ENCODE measurements at regions not wholly inside any gene's neighbourhood (a gene's known extent, or its start where the extent isn't known, plus 50 kb on each side); places are given as distances from the start of the nearest gene placed in this dataset.

GRCh38 chr6:22697306-22697705 lies 127.9 kb downstream of the HDGFL1 start:
- in situ Hi-C loops (cut with HindIII; ENCODE audit: extremely low pct_ligation_motif_present, low pct_unique_long_range_greater_than_20kb) = no loop called here
- Histone ChIP-seq H3K9me3 (ENCODE audit: low read length) (peaks cover 42% of the 10 kb centered on the region; the same call in 1 of the 2 replicates), H3K27me3 (ENCODE audit: control insufficient read depth in 1 of 2, insufficient read depth in 2 of 2, low read length in 2 of 2) (no peaks in the 10 kb centered on the region; a peak in 1 of 5 replicates), H3K4me1 (ENCODE audit: insufficient read depth, low read length) (no peaks in the 10 kb centered on the region), H4K20me1 (ENCODE audit: insufficient read depth, low read length) (no peaks in the 10 kb centered on the region), H3K9ac (ENCODE audit: insufficient read depth, low read depth, low read length) (no peak overlapping the region), H3K36me3 (replicated peaks in 1 of 2; ENCODE audit: control insufficient read depth in 1 of 2, insufficient read depth in 2 of 2, low read length in 2 of 2) (no peaks in the 10 kb centered on the region), H3K4me2 (ENCODE audit: low read depth, low read length) (no peak overlapping the region), H3K79me2 (ENCODE audit: insufficient read depth, low read length) (no peaks in the 10 kb centered on the region), H3K4me3 (replicated peaks in 1 of 3; ENCODE audit: insufficient read depth in 1 of 3, low read depth in 2 of 3, low read length in 3 of 3) (no peak overlapping the region), H2AFZ (ENCODE audit: low read length) (no peak overlapping the region), H3K27ac (ENCODE audit: extremely low read length, insufficient read depth, low read length) (no peak overlapping the region)
- intact Hi-C loops (cut with micrococcal nuclease; ENCODE audit: unreplicated experiment) = no loop called here
- no TSS peak for BruUV-seq (replicated peaks)
- POLR2A ChIA-PET = no interaction called here
- no peak for TF ChIP-seq ZNF629 (CRISPR knock-in tag; conservative IDR thresholded peaks at IDR 0.05)
- no peak for TF ChIP-seq KMT2B (CRISPR knock-in tag; IDR thresholded peaks at IDR 0.05)
- no peak for TF ChIP-seq ZUFSP (CRISPR knock-in tag; IDR thresholded peaks at IDR 0.05; ENCODE audit: borderline replicate concordance)
- no peak for TF ChIP-seq MAFG (CRISPR knock-in tag; IDR thresholded peaks at IDR 0.05)
- no peak for TF ChIP-seq ZNF749 (CRISPR knock-in tag; IDR thresholded peaks at IDR 0.05; ENCODE audit: borderline replicate concordance)
- TF ChIP-seq TCF12 (IDR thresholded peaks at IDR 0.05) = no peak
- no peak for TF ChIP-seq TCF12 (CRISPR knock-in tag; IDR thresholded peaks at IDR 0.05)
- TF ChIP-seq HDAC2 (CRISPR knock-in tag; IDR thresholded peaks at IDR 0.05) = no peak
- no peak for ATAC-seq
- DNase-seq (ENCODE audit: low spot score) = no peak
- FAIRE-seq = no peak
- 3% methylated on average over 2 of the region's 2 CpGs for WGBS (ENCODE audit: low lambda C conversion rate)
- CTCF ChIA-PET (ENCODE audit: low intra/inter-chr PET ratio, low total read pairs) = no interaction called here

- no peaks in the 10 kb centered on the region for H3K4me1 ChIP-seq (ENCODE audit: insufficient read depth, low read length)
- no peaks in the 10 kb centered on the region for H3K79me2 ChIP-seq (ENCODE audit: insufficient read depth, low read length)
- ATAC-seq (no peak), DNase-seq (ENCODE audit: low spot score) (no peak), FAIRE-seq (no peak)
- intact Hi-C loops (cut with micrococcal nuclease; ENCODE audit: unreplicated experiment) = no loop called here
- H3K9me3 ChIP-seq (ENCODE audit: low read length) = peaks cover 40% of the 10 kb centered on the region
- no peak overlapping the region for H3K27ac ChIP-seq (ENCODE audit: extremely low read length, insufficient read depth, low read length)
- CTCF ChIA-PET (ENCODE audit: low intra/inter-chr PET ratio, low total read pairs) = no interaction called here
- in situ Hi-C loops (cut with HindIII; ENCODE audit: extremely low pct_ligation_motif_present, low pct_unique_long_range_greater_than_20kb) = no loop called here
- H2AFZ ChIP-seq (ENCODE audit: low read length) = no peak overlapping the region
- WGBS (ENCODE audit: low lambda C conversion rate) = 14% methylated on average over 6 of the region's 6 CpGs
- H3K27me3 ChIP-seq (ENCODE audit: control insufficient read depth in 1 of 2, insufficient read depth in 2 of 2, low read length in 2 of 2) = no peaks in the 10 kb centered on the region; a peak in 1 of 5 replicates
- no peak overlapping the region for H3K9ac ChIP-seq (ENCODE audit: insufficient read depth, low read depth, low read length)
- no peaks in the 10 kb centered on the region for H3K36me3 ChIP-seq (replicated peaks in 1 of 2; ENCODE audit: control insufficient read depth in 1 of 2, insufficient read depth in 2 of 2, low read length in 2 of 2)
- POLR2A ChIA-PET = no interaction called here
- H4K20me1 ChIP-seq (ENCODE audit: insufficient read depth, low read length) = no peaks in the 10 kb centered on the region
- no TSS peak for BruUV-seq (replicated peaks)
- H3K4me3 ChIP-seq (replicated peaks in 1 of 3; ENCODE audit: insufficient read depth in 1 of 3, low read depth in 2 of 3, low read length in 3 of 3) = no peak overlapping the region
- TF ChIP-seq MAFF (IDR thresholded peaks at IDR 0.05; ENCODE audit: low read depth, low read length) (0 out of 2 replicates have a peak, but pooled peaks have one; percentile 30), SMARCE1 (IDR thresholded peaks at IDR 0.05; ENCODE audit: borderline replicate concordance) (no peak), MEF2D (CRISPR knock-in tag; IDR thresholded peaks at IDR 0.05) (no peak), ZNF574 (CRISPR knock-in tag; IDR thresholded peaks at IDR 0.05) (no peak), TERF1 (CRISPR knock-in tag; IDR thresholded peaks at IDR 0.05) (no peak), MAFK (conservative IDR thresholded peaks at IDR 0.05 in 1 of 2, IDR thresholded peaks at IDR 0.05 in 1 of 2; ENCODE audit: low read length in 2 of 2) (peak in 1 of 2 experiments; percentile 57; a peak in 2 of 4 replicates), JARID2 (CRISPR knock-in tag; IDR thresholded peaks at IDR 0.05; ENCODE audit: insufficient replicate concordance) (no peak)
- no peak overlapping the region for H3K4me2 ChIP-seq (ENCODE audit: low read depth, low read length)
Observed at GRCh38 chr6:22699151-22699550, 129.8 kb downstream of the HDGFL1 start.

Data from HepG2 (cell line).